Caco-2 (cell line): ENCODE measurements at regions not wholly inside any gene's neighbourhood (a gene's known extent, or its start where the extent isn't known, plus 50 kb on each side); places are given as distances from the start of the nearest gene placed in this dataset.
"Not testable (repeated sequence)": the region's sequence is repeated elsewhere in the genome, so short reads cannot be mapped to it uniquely, and the experiment has no call there.

ENCODE experiments used
- BruUV-seq: library from RNA; stranded (reverse); fragments of 400-500 nt; replicated peaks from 2 replicates; lab custom pipeline; 2021; lab: Mats Ljungman, UMichigan
- CTCF ChIA-PET: fragments of 300-600 bp; sonication (Branson Sonifier 250); formaldehyde crosslinking; loops from one replicate; lab custom pipeline; 2022; ENCODE audit warnings: antibody characterized with exemption; lab: Charles Lee
- POLR2A ChIA-PET: fragments of 300-600 bp; sonication (Branson Sonifier 250); formaldehyde crosslinking; loops from one replicate; lab custom pipeline; 2022; ENCODE audit warnings: antibody characterized with exemption; lab: Charles Lee
- DNase-seq, 2 experiments: peaks; one replicate each; pipeline versions ENCODE4 v3.0.0 to v3.0.0-alpha.2; 2020 to 2022
- H3K27me3 ChIP-seq: replicated peaks from 2 replicates; pipeline ENCODE4 v1.6.0; 2011; ENCODE audit warnings: low read length; ENCODE audit not compliant: control insufficient read depth, insufficient read depth
- H3K36me3 ChIP-seq: 2 replicates; pipeline ENCODE4 v1.5.1; 2011; ENCODE audit warnings: low read length; ENCODE audit not compliant: control insufficient read depth, insufficient read depth
- H3K4me1 ChIP-seq: fragments of 250-450 bp; sonication (Bioruptor Pico); 2 replicates; pipeline ENCODE4 v1.5.1; 2020; ENCODE audit warnings: mild to moderate bottlenecking
- H3K4me3 ChIP-seq: 2 replicates; pipeline ENCODE4 v1.5.1; 2011; ENCODE audit warnings: low read depth, mild to moderate bottlenecking, control low read depth, low read length
- H3K9me3 ChIP-seq: fragments of 250-450 bp; sonication (Bioruptor Pico); 2 replicates; pipeline ENCODE4 v1.5.1; 2020; ENCODE audit warnings: mild to moderate bottlenecking, moderate library complexity
- H3K27ac Mint-ChIP-seq: one replicate; pipeline ENCODE4 v1.8.0; 2022; ENCODE audit warnings: mixed read lengths; ENCODE audit not compliant: unreplicated experiment
- H3K27me3 Mint-ChIP-seq: one replicate; pipeline ENCODE4 v1.8.0; 2022; ENCODE audit warnings: mixed read lengths; ENCODE audit not compliant: insufficient read depth, unreplicated experiment
- H3K36me3 Mint-ChIP-seq: one replicate; pipeline ENCODE4 v1.8.0; 2022; ENCODE audit warnings: mild to moderate bottlenecking, mixed read lengths; ENCODE audit not compliant: insufficient read depth, unreplicated experiment
- H3K4me1 Mint-ChIP-seq: one replicate; pipeline ENCODE4 v1.8.0; 2022; ENCODE audit warnings: low read depth, mixed read lengths; ENCODE audit not compliant: unreplicated experiment
- H3K4me3 Mint-ChIP-seq: one replicate; pipeline ENCODE4 v1.8.0; 2022; ENCODE audit warnings: mild to moderate bottlenecking, moderate library complexity, mixed read lengths; ENCODE audit not compliant: unreplicated experiment
- H3K9me3 Mint-ChIP-seq: one replicate; pipeline ENCODE4 v1.8.0; 2022; ENCODE audit warnings: mixed read lengths; ENCODE audit not compliant: unreplicated experiment
- CTCF ChIP-seq, 2 experiments: fragments of 200-600 bp in 1 of 2; IDR thresholded peaks; 1 replicate in 1 of 2; 2 replicates in 1 of 2; pipeline versions ENCODE4 v1.5.1 to v1.8.0; 2011 to 2022; ENCODE audit warnings: antibody characterized with exemption in 1 of 2, control low read depth in 1 of 2, inconsistent platforms in 1 of 2, low read depth in 1 of 2, low read length in 1 of 2, mild to moderate bottlenecking in 1 of 2, moderate library complexity in 1 of 2; ENCODE audit not compliant: insufficient read depth in 1 of 2, severe bottlenecking in 1 of 2, unreplicated experiment in 1 of 2
- intact Hi-C: fragments of 100-400 bp; cut with micrococcal nuclease; formaldehyde crosslinking; loops from one replicate; pipeline ENCODE4 v1.10.0; 2022; ENCODE audit not compliant: unreplicated experiment

DNA sequence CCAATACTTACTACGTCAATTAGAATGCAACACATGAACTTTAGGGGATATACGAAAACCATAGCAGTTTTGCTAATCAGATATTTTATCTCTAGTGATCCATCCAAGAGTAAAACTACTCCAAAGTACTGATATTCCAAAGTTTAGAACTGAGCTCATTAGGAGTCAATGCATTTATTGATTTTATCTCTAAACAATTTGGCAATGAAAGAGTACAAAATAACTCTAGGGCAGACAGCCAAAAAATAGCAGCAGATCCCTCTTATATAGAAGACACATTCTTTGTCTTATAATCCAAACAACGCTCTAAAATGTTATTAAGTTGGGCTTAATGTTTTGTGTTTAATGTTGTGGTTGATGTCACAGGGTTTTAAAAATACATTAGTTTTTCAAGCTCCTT is 923.9 kb upstream of the MAN1A1 start:
- no TSS peak for BruUV-seq
- Histone ChIP-seq H3K4me3 (no peak overlapping the region), H3K9me3 (no peaks in the 10 kb centered on the region), H3K27me3 (no peaks in the 10 kb centered on the region), H3K4me1 (no peaks in the 10 kb centered on the region), H3K36me3 (no peaks in the 10 kb centered on the region)
- H3K4me1 Mint-ChIP-seq, result no peaks in the 10 kb centered on the region
- no peaks in the 10 kb centered on the region for H3K27me3 Mint-ChIP-seq
- ChIA-PET POLR2A (no interaction called here), CTCF (no interaction called here)
- H3K36me3 Mint-ChIP-seq, result no peaks in the 10 kb centered on the region
- H3K9me3 Mint-ChIP-seq, result peaks cover 10% of the 10 kb centered on the region
- no peak for TF ChIP-seq CTCF (IDR thresholded peaks at IDR 0.05; ENCODE audit: insufficient read depth in 1 of 2, low read depth in 1 of 2, low read length in 1 of 2, severe bottlenecking in 1 of 2, unreplicated experiment in 1 of 2)
- intact Hi-C loops, result no loop called here
- no peak for DNase-seq
- no peak overlapping the region for H3K27ac Mint-ChIP-seq
- H3K4me3 Mint-ChIP-seq, result no peak overlapping the region

- ChIA-PET POLR2A (no interaction called here), CTCF (no interaction called here)
- no peaks in the 10 kb centered on the region for H3K27me3 Mint-ChIP-seq
- no peaks in the 10 kb centered on the region for H3K36me3 Mint-ChIP-seq
- H3K36me3 ChIP-seq, result no peaks in the 10 kb centered on the region
- no peak overlapping the region for H3K4me3 ChIP-seq
- H3K27ac Mint-ChIP-seq, result no peak overlapping the region
- no peaks in the 10 kb centered on the region for H3K4me1 ChIP-seq
- intact Hi-C loops, result no loop called here
- no peaks in the 10 kb centered on the region for H3K4me1 Mint-ChIP-seq
- TF ChIP-seq CTCF (IDR thresholded peaks at IDR 0.05; ENCODE audit: insufficient read depth in 1 of 2, low read depth in 1 of 2, low read length in 1 of 2, severe bottlenecking in 1 of 2, unreplicated experiment in 1 of 2), result no peak
- H3K4me3 Mint-ChIP-seq, result no peak overlapping the region
- peaks cover 10% of the 10 kb centered on the region for H3K9me3 Mint-ChIP-seq
- no peaks in the 10 kb centered on the region for H3K27me3 ChIP-seq
- no peak for DNase-seq
- H3K9me3 ChIP-seq, result no peaks in the 10 kb centered on the region
- BruUV-seq, result no TSS peak
These were observed 922.5 kb upstream of the MAN1A1 start for GRCh38 chr6:120272038-120272437.

- H3K27ac Mint-ChIP-seq, H3K27me3 ChIP-seq, POLR2A ChIA-PET, H3K36me3 ChIP-seq, CTCF ChIA-PET, intact Hi-C loops, H3K36me3 Mint-ChIP-seq, H3K4me1 ChIP-seq, H3K9me3 ChIP-seq, BruUV-seq, H3K27me3 Mint-ChIP-seq, H3K4me3 Mint-ChIP-seq, H3K4me3 ChIP-seq, H3K4me1 Mint-ChIP-seq: not testable (repeated sequence)
- peak in 1 of 2 experiments; percentile 32 for DNase-seq
- peaks cover 19% of the 10 kb centered on the region for H3K9me3 Mint-ChIP-seq
These were observed 918.7 kb upstream of the MAN1A1 start for GRCh38 chr6:120268256-120268655.

DNA sequence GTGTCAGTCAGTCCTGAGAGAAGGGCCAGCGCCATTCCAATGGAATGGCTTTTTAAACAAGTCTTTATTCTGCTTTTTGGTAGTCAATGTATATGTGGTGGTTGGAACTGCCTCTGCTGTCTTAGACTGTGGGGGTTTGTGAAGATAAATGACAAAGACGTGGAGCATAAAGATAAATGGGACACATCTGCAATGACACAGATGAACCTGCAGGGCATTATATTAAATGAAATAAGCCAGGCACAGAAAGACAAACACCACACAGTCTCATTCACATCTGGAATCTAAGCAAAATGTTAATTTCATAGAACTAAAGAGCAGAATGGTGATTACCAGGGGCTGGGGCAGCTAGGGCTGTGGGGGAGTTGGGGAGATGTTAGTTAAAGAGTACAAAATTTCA is 912.8 kb upstream of the MAN1A1 start:
- no peak for TF ChIP-seq CTCF (IDR thresholded peaks at IDR 0.05; ENCODE audit: insufficient read depth in 1 of 2, low read depth in 1 of 2, low read length in 1 of 2, severe bottlenecking in 1 of 2, unreplicated experiment in 1 of 2)
- Histone ChIP-seq H3K36me3 (no peaks in the 10 kb centered on the region), H3K4me3 (no peak overlapping the region), H3K9me3 (no peaks in the 10 kb centered on the region), H3K4me1 (no peaks in the 10 kb centered on the region), H3K27me3 (no peaks in the 10 kb centered on the region)
- ChIA-PET CTCF (no interaction called here), POLR2A (no interaction called here)
- intact Hi-C loops, result no loop called here
- peaks cover 9% of the 10 kb centered on the region for H3K9me3 Mint-ChIP-seq
- H3K27me3 Mint-ChIP-seq, result no peaks in the 10 kb centered on the region
- no peaks in the 10 kb centered on the region for H3K4me1 Mint-ChIP-seq
- no TSS peak for BruUV-seq
- no peaks in the 10 kb centered on the region for H3K36me3 Mint-ChIP-seq
- H3K27ac Mint-ChIP-seq, result no peak overlapping the region
- no peak for DNase-seq
- no peak overlapping the region for H3K4me3 Mint-ChIP-seq
